ENCODE measurements at regions not wholly inside any gene's neighbourhood (a gene's known extent, or its start where the extent isn't known, plus 50 kb on each side); places are given as distances from the start of the nearest gene placed in this dataset.
"Not testable (repeated sequence)": the region's sequence is repeated elsewhere in the genome, so short reads cannot be mapped to it uniquely, and the experiment has no call there.

DNA sequence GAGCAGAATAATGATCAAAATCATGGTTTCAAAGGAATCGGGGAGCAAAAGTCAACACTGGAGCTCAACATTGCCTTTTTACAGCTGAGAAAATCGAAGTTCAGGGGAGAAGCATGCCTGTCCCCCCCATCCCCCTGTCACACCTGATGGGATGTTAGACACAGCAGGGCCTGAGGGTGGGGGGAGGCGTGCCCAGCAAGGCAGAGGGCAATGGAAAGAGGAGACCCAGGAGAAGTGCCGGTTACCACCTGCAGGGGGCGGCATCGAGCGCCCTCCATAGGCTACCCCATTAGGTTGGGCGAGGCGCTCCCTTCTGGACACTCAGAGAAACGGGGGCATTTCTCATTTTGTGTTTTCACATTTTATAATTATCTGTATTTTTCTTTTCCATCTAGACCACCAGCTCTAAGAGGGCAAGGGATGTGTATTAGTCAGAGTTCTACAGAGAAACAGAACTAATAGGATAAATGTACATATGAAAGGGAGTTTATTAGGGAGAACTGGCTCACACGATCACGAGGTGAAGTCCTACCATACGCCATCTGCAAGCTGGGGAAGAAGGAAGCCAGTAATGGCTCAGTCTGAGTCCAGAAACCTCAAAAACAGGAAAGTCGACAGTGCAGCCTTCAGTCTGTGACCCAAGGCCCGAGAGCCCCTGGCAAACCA, 271.3 kb downstream of the LRATD1 start:
- no peaks in the 10 kb centered on the region for H3K9me3 ChIP-seq (ENCODE audit: control insufficient read depth in 4 of 4, low read length in 3 of 4)
- no peaks in the 10 kb centered on the region for H3K27me3 ChIP-seq (ENCODE audit: control insufficient read depth in 4 of 4, insufficient read depth in 4 of 4, low read length in 3 of 4)
- 43% methylated on average over 15 of the region's 15 CpGs for WGBS
- peak; percentile 67 for DNase-seq (ENCODE audit: low spot score)
- H3K4me3 ChIP-seq (ENCODE audit: low read depth in 1 of 3, low read length in 3 of 3), result no peak overlapping the region
- no peaks in the 10 kb centered on the region for H3K4me1 ChIP-seq (ENCODE audit: control insufficient read depth in 4 of 4, insufficient read depth in 4 of 4, low read length in 3 of 4)
- TF ChIP-seq, protein P1, sequence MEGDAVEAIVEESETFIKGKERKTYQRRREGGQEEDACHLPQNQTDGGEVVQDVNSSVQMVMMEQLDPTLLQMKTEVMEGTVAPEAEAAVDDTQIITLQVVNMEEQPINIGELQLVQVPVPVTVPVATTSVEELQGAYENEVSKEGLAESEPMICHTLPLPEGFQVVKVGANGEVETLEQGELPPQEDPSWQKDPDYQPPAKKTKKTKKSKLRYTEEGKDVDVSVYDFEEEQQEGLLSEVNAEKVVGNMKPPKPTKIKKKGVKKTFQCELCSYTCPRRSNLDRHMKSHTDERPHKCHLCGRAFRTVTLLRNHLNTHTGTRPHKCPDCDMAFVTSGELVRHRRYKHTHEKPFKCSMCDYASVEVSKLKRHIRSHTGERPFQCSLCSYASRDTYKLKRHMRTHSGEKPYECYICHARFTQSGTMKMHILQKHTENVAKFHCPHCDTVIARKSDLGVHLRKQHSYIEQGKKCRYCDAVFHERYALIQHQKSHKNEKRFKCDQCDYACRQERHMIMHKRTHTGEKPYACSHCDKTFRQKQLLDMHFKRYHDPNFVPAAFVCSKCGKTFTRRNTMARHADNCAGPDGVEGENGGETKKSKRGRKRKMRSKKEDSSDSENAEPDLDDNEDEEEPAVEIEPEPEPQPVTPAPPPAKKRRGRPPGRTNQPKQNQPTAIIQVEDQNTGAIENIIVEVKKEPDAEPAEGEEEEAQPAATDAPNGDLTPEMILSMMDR (IDR thresholded peaks at IDR 0.05; ENCODE audit: low read depth, low read length, missing input control), result peak; percentile 43
- TF ChIP-seq YY1 (IDR thresholded peaks at IDR 0.05), result no peak
- TF ChIP-seq EGR1 (IDR thresholded peaks at IDR 0.05; ENCODE audit: low read depth in 2 of 2), result no peak
- TF ChIP-seq HNF4G (IDR thresholded peaks at IDR 0.05), result no peak
- no peak for TF ChIP-seq FOXA1 (IDR thresholded peaks at IDR 0.05)
- TF ChIP-seq RAD21 (IDR thresholded peaks at IDR 0.05), result peak; percentile 49 to 70
- TF ChIP-seq NR2F2 (IDR thresholded peaks at IDR 0.05), result no peak
- H3K9ac ChIP-seq (ENCODE audit: low read depth in 1 of 2, low read length in 2 of 2), result no peak overlapping the region
- H3K36me3 ChIP-seq (ENCODE audit: control insufficient read depth in 4 of 4, insufficient read depth in 3 of 4, low read depth in 1 of 4, low read length in 3 of 4), result no peaks in the 10 kb centered on the region
- H3K27ac ChIP-seq (ENCODE audit: low read depth in 1 of 2, low read length in 2 of 2), result no peak overlapping the region

DNA sequence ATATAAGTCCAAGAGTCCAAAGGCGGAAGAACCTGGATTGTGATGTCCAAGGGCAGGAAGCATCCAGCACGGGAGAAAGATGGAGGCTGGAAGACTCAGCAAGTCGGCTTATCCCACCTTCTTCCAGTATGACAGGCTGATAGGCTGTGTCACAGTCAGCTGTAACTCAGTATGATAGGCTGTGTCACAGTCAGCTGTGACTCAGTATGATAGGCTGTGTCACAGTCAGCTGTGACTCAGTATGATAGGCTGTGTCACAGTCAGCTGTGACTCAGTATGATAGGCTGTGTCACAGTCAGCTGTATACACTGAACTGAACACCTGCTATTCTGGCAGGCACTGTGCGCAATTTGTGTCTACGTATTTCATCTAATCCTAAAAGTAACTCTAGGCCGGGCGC, 271.9 kb downstream of the LRATD1 start:
- H3K4me1 ChIP-seq (ENCODE audit: control insufficient read depth in 4 of 4, insufficient read depth in 4 of 4, low read length in 3 of 4), result not testable (repeated sequence)

DNA sequence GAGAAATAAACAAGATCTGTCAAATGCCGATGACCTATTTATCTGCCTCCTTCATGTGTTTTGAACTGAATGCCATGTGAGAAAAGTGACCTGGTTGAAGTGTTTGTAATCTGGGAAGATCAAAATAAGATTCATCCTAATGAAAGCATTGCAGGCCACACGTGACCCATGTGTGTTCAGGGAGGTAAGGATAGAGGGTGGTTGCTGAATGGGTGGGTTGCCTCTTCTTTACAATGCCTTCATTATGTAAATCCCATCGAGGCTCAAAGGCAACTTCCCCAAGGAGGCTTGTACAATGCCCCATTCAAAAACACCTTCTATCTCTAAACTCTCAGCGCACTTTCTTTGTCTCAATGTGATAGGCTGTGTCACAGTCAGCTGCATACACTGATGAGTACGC, 273.1 kb downstream of the LRATD1 start:
- no peaks in the 10 kb centered on the region for H3K36me3 ChIP-seq (ENCODE audit: control insufficient read depth in 4 of 4, insufficient read depth in 3 of 4, low read depth in 1 of 4, low read length in 3 of 4)
- H3K27ac ChIP-seq (ENCODE audit: low read depth in 1 of 2, low read length in 2 of 2), result no peak overlapping the region
- no peak overlapping the region for H3K9ac ChIP-seq (ENCODE audit: low read depth in 1 of 2, low read length in 2 of 2)
- no peak overlapping the region for H3K4me3 ChIP-seq (ENCODE audit: low read depth in 1 of 3, low read length in 3 of 3)
- DNase-seq (ENCODE audit: low spot score), result no peak
- no peaks in the 10 kb centered on the region for H3K9me3 ChIP-seq (ENCODE audit: control insufficient read depth in 4 of 4, low read length in 3 of 4)
- H3K27me3 ChIP-seq (ENCODE audit: control insufficient read depth in 4 of 4, insufficient read depth in 4 of 4, low read length in 3 of 4), result no peaks in the 10 kb centered on the region
- no peaks in the 10 kb centered on the region for H3K4me1 ChIP-seq (ENCODE audit: control insufficient read depth in 4 of 4, insufficient read depth in 4 of 4, low read length in 3 of 4)
- TF ChIP-seq SP1 (IDR thresholded peaks at IDR 0.05) (no peak), EGR1 (IDR thresholded peaks at IDR 0.05; ENCODE audit: low read depth in 2 of 2) (no peak), FOXA1 (IDR thresholded peaks at IDR 0.05) (no peak), HNF4G (IDR thresholded peaks at IDR 0.05) (no peak), RAD21 (IDR thresholded peaks at IDR 0.05) (no peak)
- TF ChIP-seq, protein P2, sequence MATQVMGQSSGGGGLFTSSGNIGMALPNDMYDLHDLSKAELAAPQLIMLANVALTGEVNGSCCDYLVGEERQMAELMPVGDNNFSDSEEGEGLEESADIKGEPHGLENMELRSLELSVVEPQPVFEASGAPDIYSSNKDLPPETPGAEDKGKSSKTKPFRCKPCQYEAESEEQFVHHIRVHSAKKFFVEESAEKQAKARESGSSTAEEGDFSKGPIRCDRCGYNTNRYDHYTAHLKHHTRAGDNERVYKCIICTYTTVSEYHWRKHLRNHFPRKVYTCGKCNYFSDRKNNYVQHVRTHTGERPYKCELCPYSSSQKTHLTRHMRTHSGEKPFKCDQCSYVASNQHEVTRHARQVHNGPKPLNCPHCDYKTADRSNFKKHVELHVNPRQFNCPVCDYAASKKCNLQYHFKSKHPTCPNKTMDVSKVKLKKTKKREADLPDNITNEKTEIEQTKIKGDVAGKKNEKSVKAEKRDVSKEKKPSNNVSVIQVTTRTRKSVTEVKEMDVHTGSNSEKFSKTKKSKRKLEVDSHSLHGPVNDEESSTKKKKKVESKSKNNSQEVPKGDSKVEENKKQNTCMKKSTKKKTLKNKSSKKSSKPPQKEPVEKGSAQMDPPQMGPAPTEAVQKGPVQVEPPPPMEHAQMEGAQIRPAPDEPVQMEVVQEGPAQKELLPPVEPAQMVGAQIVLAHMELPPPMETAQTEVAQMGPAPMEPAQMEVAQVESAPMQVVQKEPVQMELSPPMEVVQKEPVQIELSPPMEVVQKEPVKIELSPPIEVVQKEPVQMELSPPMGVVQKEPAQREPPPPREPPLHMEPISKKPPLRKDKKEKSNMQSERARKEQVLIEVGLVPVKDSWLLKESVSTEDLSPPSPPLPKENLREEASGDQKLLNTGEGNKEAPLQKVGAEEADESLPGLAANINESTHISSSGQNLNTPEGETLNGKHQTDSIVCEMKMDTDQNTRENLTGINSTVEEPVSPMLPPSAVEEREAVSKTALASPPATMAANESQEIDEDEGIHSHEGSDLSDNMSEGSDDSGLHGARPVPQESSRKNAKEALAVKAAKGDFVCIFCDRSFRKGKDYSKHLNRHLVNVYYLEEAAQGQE (IDR thresholded peaks at IDR 0.05), result no peak
- TF ChIP-seq, protein P1 (IDR thresholded peaks at IDR 0.05; ENCODE audit: low read depth, low read length, missing input control), result no peak
- 75% methylated on average over 5 of the region's 5 CpGs for WGBS

More for the DNA sequence above, 271.9 kb downstream of the LRATD1 start:
- not testable (repeated sequence) for H3K36me3 ChIP-seq (ENCODE audit: control insufficient read depth in 4 of 4, insufficient read depth in 3 of 4, low read depth in 1 of 4, low read length in 3 of 4); H3K27ac ChIP-seq (ENCODE audit: low read depth in 1 of 2, low read length in 2 of 2); H3K4me3 ChIP-seq (ENCODE audit: low read depth in 1 of 3, low read length in 3 of 3); H3K9me3 ChIP-seq (ENCODE audit: control insufficient read depth in 4 of 4, low read length in 3 of 4); H3K27me3 ChIP-seq (ENCODE audit: control insufficient read depth in 4 of 4, insufficient read depth in 4 of 4, low read length in 3 of 4); DNase-seq (ENCODE audit: low spot score); H3K9ac ChIP-seq (ENCODE audit: low read depth in 1 of 2, low read length in 2 of 2)
- 94% methylated on average over 7 of the region's 7 CpGs for WGBS

All from liver (tissue), 8 donors.